Type B pancreatic cell (in vitro differentiated cells): ENCODE measurements at regions not wholly inside any gene's neighbourhood (a gene's known extent, or its start where the extent isn't known, plus 50 kb on each side); places are given as distances from the start of the nearest gene placed in this dataset.

ENCODE experiments used
- DNase-seq: peaks from one replicate; pipeline ENCODE4 v3.0.0; 2021; ENCODE audit warnings: mixed read lengths; ENCODE audit not compliant: unreplicated experiment; ENCODE audit errors: extremely low spot score
- H3K27ac Mint-ChIP-seq: 2 replicates; pipeline ENCODE4 v1.8.0; 2021; ENCODE audit warnings: mild to moderate bottlenecking, mixed read lengths
- H3K27me3 Mint-ChIP-seq: 2 replicates; pipeline ENCODE4 v1.8.0; 2021; ENCODE audit warnings: mixed read lengths
- H3K36me3 Mint-ChIP-seq: 2 replicates; pipeline ENCODE4 v1.8.0; 2021; ENCODE audit warnings: mixed read lengths
- H3K4me1 Mint-ChIP-seq: one replicate; pipeline ENCODE4 v1.8.0; 2021; ENCODE audit warnings: mixed read lengths; ENCODE audit not compliant: unreplicated experiment
- H3K4me3 Mint-ChIP-seq: 2 replicates; pipeline ENCODE4 v1.8.0; 2021; ENCODE audit warnings: mild to moderate bottlenecking, mixed read lengths
- H3K9me3 Mint-ChIP-seq: 2 replicates; pipeline ENCODE4 v1.8.0; 2021; ENCODE audit warnings: mixed read lengths
- TF ChIP-seq, protein P1 (sequence below): fragments of 200-600 bp; sonication (generic); conservative IDR thresholded peaks from 2 replicates; pipeline ENCODE4 v1.5.0; 2021; ENCODE audit warnings: antibody characterized with exemption, mild to moderate bottlenecking

DNA sequence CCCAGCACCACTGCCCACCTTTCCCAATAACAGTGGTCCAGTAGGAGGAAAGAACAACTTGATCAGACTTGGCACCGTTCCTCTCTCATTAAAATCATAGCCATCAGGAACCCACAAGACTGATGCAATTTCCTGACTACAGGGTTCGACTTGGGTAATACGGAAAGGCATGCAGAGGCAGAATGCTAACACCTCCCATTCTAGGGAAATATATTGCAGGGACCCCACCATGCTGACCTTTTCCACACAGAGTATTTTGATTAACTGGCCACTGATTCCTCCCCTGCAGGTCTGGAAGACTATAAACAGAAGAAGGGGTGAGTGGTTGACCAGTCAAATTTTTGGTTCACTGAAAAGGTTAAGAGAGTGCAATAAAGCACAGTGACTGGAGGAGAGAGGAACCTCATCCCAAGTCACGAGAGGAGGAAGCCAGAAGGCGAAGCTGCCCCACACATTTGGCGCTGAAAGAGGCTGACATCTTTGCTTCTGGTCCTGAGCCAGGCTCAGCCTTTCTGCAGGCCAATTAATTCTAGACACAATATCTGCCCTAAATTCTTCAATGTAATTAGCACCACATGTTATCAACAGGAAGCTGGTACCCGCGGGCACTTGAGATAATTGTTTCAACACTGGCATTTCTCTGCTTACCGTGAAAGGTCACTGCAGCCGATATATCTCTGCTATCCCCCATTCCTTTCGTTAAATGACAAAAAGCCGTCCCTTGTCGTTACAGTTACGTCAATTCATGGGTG lies 64.7 kb upstream of the SPOCK1 start:
- H3K4me3 Mint-ChIP-seq: no peak overlapping the region
- TF ChIP-seq, protein P1, sequence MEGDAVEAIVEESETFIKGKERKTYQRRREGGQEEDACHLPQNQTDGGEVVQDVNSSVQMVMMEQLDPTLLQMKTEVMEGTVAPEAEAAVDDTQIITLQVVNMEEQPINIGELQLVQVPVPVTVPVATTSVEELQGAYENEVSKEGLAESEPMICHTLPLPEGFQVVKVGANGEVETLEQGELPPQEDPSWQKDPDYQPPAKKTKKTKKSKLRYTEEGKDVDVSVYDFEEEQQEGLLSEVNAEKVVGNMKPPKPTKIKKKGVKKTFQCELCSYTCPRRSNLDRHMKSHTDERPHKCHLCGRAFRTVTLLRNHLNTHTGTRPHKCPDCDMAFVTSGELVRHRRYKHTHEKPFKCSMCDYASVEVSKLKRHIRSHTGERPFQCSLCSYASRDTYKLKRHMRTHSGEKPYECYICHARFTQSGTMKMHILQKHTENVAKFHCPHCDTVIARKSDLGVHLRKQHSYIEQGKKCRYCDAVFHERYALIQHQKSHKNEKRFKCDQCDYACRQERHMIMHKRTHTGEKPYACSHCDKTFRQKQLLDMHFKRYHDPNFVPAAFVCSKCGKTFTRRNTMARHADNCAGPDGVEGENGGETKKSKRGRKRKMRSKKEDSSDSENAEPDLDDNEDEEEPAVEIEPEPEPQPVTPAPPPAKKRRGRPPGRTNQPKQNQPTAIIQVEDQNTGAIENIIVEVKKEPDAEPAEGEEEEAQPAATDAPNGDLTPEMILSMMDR: no peak
- no peak for DNase-seq
- H3K4me1 Mint-ChIP-seq: peaks cover 36% of the 10 kb centered on the region
- no peaks in the 10 kb centered on the region for H3K36me3 Mint-ChIP-seq
- peaks cover 24% of the 10 kb centered on the region for H3K27me3 Mint-ChIP-seq
- H3K27ac Mint-ChIP-seq: no peak overlapping the region
- H3K9me3 Mint-ChIP-seq: no peaks in the 10 kb centered on the region

DNA sequence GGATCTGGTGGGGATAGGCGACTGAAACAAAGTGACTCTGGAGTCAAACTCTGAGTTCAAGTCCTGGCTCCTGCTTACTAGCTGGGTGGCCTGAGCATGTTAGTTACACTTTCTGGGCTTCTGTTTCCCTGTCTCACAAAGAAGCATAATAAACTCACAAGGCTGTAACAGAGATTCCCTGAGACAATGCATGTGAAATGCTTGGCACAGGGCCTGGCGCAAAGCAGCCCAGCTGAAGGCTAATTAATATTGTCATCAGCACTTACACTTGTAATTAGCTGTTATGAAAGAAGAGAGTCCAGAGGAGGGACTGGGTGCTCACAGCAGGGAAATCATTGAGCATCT lies 64.1 kb upstream of the SPOCK1 start:
- H3K4me3 Mint-ChIP-seq: no peak overlapping the region
- no peak overlapping the region for H3K27ac Mint-ChIP-seq
- peaks cover 24% of the 10 kb centered on the region for H3K27me3 Mint-ChIP-seq
- TF ChIP-seq, protein P1: no peak
- no peaks in the 10 kb centered on the region for H3K36me3 Mint-ChIP-seq
- DNase-seq: no peak
- H3K4me1 Mint-ChIP-seq: peaks cover 36% of the 10 kb centered on the region
- no peaks in the 10 kb centered on the region for H3K9me3 Mint-ChIP-seq

DNA sequence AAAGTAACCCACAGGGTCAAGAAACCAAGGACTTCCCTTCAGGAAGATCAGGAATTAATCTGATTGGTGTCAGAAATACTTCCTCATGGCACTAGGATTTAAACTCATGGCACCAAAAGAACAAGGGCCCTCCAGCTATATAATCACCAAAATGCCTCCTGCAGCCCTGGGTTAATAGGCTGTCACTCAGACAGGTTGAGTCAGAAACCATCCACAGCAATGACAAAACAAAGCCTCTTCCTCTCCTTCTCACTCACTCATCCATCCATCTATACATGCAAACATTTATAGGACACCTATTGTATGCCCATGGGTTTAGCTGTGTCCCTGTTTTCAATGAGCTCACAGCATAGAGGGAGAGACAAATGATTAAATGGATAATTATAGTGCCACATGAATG lies 62.5 kb upstream of the SPOCK1 start:
- no peak overlapping the region for H3K4me3 Mint-ChIP-seq
- H3K9me3 Mint-ChIP-seq: no peaks in the 10 kb centered on the region
- no peak for DNase-seq
- TF ChIP-seq, protein P1: no peak
- H3K27me3 Mint-ChIP-seq: peaks cover 19% of the 10 kb centered on the region
- H3K27ac Mint-ChIP-seq: no peak overlapping the region
- H3K36me3 Mint-ChIP-seq: no peaks in the 10 kb centered on the region
- H3K4me1 Mint-ChIP-seq: peaks cover 30% of the 10 kb centered on the region

DNA sequence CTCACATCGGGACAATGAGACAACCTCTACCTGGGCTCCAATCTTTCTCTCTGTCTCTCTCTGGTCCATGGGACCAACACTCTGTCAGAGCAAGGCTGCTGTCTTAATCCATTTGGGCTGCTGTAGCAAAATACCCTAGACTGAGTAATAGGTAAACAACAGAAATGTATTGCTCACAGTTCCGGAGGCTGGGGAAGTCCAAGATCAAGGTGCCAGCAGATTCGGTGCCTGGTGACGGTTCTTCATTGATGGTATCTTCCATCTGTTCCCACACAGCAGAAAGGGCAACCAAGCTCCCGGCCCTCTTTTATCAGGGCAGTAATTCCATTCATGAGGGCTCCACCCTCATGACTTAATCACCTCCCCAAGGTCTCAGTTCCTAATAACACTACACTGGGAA lies 61.3 kb upstream of the SPOCK1 start:
- no peak overlapping the region for H3K4me3 Mint-ChIP-seq
- no peak for DNase-seq
- TF ChIP-seq, protein P1: no peak
- no peak overlapping the region for H3K27ac Mint-ChIP-seq
- peaks cover 16% of the 10 kb centered on the region for H3K27me3 Mint-ChIP-seq
- no peaks in the 10 kb centered on the region for H3K9me3 Mint-ChIP-seq
- peaks cover 20% of the 10 kb centered on the region for H3K4me1 Mint-ChIP-seq
- no peaks in the 10 kb centered on the region for H3K36me3 Mint-ChIP-seq
